H54 (cell line): ENCODE measurements at regions not wholly inside any gene's neighbourhood (a gene's known extent, or its start where the extent isn't known, plus 50 kb on each side); places are given as distances from the start of the nearest gene placed in this dataset.

ENCODE experiments used
- DNase-seq: peaks from one replicate; pipeline ENCODE4 v3.0.0; 2011; ENCODE audit warnings: low spot score, mixed read lengths; ENCODE audit not compliant: insufficient read length
- FAIRE-seq: peaks from 3 replicates; lab custom pipeline; 2011; peaks lifted over from hg19 to GRCh38; lab: Jason Lieb, UNC
- POLR2A ChIP-seq: IDR thresholded peaks from 2 replicates; pipeline ENCODE4 v1.6.1; 2011; ENCODE audit warnings: low read depth, mild to moderate bottlenecking, low read length

DNA sequence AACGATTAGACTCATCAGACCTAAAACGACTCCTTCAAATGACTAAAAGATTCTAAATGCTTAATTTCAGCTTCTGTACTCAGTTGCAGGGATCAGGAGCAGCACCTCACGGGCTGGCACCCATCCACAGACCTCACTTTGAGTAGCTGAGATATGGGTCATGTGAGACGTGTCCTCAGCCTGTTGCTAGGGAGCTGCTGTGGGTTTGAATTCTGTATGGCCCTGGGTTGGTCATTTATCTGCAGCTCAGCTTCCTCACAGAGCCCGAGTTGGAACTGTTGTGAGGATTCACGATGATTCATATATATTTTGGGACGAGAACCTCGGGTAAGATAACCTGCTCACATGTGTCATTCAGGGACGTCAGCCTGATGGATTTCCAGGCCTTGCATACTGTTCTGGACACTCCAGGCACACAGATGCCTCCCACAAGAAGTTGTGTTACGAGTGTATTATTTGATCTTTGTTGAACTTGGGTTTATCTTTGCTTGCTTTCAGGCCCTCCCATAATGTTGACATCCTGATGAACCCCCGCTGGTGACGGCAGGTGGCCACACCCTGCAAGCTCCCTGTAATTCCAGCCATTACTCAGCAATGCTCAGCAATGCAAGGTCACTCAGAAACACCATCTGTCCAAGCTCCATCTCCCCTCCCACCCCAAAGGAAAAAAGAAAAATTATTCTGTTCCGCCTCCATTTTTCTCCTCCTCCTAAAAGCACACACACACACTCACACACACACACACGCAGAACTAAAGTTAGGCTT lies 137.6 kb downstream of the RBFOX3 start:
- DNase-seq (no peak), FAIRE-seq (no peak)
- no peak for TF ChIP-seq POLR2A

DNA sequence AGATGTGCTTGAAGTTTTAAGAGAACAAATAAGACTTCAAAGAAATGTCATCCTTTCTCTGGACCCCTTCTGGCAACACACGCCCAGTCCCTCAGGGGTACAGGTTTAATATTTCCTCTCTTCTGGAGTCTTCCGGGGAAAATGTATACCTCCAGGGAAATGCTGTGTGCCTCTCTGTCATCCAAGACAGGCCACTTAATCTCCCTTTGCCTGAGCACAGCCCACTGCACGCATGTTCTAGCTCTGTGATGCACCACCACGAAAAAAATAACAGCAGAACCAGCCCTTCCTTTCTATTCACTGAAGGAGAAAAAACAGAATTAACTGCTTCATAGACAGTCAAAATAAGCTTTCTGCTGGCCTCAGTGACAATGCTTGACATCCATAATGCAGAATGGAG lies 140.1 kb downstream of the RBFOX3 start:
- TF ChIP-seq POLR2A = no peak

DNA sequence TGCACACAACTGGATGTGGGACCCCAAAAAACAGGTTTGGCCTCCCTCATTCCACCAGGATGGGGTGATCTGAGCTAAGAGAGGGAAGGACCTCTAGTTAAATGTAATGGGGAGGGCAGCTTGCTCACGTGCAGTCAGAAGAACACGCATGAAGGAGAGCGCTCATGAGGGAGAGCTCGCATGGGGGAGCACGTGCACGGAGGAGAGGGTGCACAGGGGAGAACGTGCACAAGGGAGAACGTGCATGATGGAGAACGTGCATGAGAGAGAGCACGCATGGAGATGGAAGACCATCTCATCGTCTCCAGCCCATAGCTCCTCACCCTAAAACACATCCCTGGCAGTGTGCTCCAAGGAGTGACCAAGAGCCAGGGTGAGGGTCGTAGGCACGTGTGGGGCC lies 141.2 kb downstream of the RBFOX3 start:
- DNase-seq (no peak), FAIRE-seq (no peak)
- TF ChIP-seq POLR2A = no peak

More for the DNA sequence above, 140.1 kb downstream of the RBFOX3 start:
- FAIRE-seq (no peak), DNase-seq (no peak)

DNA sequence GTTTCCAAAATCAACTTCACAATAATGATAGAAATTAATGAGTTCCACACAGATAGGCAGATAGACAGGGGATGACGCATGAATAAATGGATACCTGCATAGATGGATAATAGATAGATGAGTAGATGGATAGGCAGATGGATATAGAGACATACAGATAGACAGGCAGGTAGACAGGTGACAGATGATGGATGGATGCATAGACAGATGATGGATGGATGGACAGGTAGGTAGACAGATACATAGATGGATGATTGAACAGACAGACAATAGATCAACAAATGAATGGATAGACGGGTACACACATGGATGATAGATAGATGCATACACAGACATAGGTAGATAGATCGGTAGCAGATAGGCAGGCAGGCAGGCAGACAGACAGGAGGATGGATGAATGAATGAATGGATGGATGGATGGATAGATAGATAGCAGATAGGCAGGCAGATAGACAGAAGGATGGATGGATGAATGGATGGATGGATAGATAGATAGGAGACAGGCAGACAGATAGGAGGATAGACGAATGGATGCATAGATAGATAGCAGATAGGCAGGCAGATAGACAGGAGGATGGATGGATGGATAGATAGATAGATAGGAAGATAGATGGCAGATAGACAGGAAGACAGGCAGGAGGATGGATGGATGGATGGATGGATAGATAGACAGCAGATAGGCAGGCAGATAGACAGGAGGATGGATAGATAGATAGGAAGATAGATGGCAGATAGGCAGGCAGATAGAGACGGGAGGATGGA lies 142.5 kb downstream of the RBFOX3 start:
- no peak for DNase-seq
- TF ChIP-seq POLR2A = no peak
- no peak for FAIRE-seq

DNA sequence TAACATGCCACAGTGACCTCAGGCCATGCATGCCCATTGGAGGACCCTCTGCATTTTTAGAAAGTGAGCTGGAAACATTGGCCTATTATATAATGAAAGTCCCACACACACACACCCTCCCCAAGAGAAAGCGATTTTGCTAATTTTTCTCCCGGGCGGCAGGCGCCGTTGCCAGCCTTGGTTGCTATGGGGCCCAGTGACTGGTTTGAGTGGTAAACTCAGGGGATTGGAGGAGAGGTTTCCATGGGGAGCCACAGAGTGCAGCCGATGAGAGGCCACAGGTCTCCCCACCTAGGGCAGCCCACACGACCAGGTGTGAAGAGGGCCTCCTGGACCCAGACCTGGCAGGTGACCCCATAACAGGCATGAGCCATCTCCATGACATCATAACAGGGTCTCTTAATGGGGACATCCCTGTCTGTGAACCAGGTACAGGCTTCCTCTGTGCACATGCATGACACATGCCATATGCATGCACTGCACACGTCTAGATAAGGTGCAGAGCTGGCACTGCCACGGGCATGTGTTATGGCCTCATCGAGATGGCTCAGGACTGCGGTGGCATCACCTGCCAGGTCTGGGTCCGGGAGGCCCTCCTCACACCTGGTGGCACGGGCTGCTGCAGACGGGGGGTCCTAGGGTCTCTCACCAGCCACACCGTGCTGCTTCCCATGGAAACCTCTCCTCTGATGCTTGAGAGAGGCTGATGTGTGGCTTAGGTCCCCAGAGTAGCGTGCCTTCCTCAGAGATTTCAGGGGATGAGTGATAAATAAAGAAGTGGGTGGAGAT lies 144.1 kb downstream of the RBFOX3 start:
- DNase-seq = no peak
- FAIRE-seq = no peak

DNA sequence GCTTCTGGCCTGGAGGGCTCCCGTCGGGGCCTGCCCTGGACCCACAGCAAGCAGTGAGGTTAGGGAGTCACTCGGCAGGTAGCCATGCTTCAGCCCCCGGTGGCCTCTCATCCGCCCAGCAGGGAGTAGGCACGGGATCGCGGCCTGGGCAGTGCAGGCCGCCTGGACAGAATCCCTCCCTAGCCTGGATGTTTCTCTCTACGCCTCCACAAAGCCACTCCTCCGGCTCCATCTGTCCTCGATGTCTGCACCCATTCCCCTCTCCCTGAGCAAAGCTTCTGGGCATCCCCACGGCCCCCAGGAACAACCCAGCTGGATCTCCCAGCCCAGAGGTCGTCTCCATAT lies 145.2 kb downstream of the RBFOX3 start:
- FAIRE-seq (no peak), DNase-seq (no peak)
- no peak for TF ChIP-seq POLR2A

More for the DNA sequence above, 144.1 kb downstream of the RBFOX3 start:
- no peak for TF ChIP-seq POLR2A

DNA sequence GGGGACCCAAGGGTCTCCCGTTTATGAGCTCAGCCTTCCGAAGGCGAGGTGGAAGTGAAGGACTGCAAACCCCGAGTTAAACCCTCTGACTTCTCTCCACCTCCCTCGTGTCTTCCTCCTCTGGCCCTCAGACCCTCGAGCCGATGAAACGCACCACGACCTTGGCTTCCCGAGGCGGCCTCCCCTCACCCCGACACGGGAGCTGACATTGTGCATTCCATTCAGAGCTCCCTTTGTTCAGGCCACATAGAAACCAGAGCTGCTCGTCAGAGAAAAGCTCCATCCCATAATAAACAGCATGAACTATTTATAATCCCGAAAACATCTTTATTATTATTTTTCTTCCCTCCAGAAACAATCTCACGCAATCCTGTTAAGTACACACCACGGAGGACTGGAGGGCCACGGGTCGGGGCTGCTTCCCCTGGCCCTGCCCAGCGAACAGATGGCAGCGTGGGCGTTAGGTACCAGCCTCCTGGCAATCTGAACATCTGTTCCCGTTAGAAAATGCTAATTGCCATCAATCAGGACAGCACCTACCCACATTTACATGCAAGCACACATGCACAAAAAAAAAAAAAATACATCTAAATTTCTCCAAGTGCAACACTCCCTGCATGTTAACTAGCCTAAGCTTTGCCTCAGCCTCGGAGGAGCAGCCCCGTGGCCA lies 145.7 kb downstream of the RBFOX3 start:
- FAIRE-seq (no peak), DNase-seq (no peak)
- TF ChIP-seq POLR2A = no peak

DNA sequence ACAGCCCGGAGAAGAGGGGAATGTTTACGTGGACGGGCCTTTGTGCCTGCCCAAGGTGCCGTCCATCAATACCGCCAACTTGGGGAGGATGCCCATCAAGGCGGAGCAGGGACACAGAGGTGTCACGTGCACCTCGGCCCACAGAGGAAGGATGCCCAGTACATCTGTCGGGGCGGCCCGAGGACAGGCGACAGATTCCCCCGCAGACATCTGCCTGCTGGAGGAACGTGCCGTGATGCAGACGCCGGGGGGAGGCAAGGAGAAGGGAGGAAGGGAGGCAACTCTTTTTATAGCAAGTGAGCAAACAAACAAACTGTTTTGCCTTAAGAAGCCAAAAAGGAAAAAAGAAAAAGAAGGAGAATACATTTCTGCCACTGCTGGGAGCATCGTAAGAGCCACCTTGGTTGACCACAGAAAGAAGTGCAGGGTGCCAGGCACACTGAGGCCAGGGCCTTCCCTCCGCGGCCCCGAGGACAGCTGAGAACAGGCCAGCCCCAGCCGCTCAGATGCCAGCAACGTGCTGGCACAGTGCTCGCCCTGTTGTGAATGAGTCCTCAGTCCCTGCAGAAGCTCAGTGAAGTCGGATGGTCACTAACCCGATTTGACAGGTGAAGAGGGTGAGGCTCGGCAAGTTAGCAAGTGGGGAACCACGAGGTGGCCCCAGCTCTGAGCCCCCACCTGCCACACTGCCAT lies 146.4 kb downstream of the RBFOX3 start:
- FAIRE-seq (no peak), DNase-seq (no peak)
- TF ChIP-seq POLR2A = no peak

DNA sequence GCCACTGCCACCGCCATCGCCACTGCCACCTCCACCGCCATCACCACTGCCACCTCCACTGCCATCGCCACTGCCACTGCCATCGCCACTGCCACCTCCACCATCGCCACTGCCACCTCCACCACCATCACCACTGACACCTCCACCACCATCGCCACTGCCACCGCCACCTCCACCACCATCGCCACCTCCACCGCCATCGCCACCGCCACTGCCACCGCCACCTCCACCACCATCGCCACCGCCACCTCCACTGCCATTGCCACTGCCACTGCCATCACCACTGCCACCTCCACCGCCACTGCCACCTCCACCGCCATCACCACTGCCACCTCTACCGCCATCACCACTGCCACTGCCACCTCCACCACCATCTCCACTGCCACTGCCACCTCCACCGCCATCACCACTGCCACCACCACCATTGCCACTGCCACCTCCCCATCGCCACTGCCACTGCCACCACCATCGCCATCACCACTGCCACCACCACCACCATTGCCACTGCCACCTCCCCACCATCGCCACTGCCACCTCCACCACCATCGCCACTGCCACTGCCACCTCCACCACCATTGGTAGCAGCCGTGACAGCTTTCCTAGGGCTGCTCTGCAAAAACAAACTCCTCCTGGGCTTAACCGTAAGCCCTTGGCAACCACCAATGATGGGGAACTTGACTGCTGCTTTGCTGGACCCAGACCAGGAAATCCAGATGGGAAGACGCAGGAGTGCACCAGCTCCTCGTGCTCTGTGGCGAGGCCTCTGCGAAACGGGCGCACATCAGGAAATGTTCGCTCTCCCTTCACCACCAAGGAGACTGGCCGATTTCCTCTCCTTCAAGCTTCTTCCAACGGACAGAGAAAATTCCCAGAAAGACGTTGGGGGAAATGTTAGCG lies 147.2 kb downstream of the RBFOX3 start:
- DNase-seq (no peak), FAIRE-seq (no peak)
- no peak for TF ChIP-seq POLR2A

DNA sequence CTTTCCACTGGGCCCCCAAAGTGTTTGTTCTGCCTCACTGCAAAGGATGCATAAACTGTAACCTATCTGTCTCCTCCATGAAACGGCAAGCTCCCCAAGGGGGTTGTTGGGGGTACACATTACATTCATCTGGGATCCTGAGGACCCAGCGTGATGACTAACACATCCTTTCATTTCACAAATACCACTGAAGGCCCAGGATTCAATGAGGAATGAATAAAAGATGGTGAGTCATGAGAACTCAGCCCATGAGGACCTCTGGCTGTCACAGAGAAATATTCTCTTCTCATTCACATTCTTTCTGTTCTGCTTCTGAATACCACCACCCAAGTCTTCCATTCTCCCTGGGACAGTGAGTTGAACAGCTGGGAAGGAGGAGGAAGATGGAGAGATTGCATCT lies 149.8 kb downstream of the RBFOX3 start:
- no peak for FAIRE-seq
- TF ChIP-seq POLR2A = no peak
- DNase-seq = peak; percentile 30

DNA sequence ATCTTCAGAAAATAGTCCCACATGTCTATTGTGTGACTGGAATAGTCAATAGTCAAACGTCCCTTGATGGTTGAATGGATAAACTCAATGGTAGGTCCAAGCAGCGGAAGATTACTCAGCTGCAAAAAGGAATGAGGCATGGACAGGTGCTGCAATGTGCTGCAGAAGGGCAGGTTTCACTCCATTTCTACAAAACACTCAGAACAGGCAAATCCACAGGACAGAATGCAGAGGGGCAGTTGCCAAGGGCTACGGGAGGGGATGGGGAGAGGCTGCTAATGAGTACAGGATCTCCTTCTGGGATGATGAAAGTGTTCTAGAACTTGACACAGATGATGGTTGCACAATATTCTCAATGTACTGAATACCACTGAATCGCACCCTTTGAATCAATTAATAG lies 151.0 kb downstream of the RBFOX3 start:
- DNase-seq (no peak), FAIRE-seq (no peak)
- no peak for TF ChIP-seq POLR2A

DNA sequence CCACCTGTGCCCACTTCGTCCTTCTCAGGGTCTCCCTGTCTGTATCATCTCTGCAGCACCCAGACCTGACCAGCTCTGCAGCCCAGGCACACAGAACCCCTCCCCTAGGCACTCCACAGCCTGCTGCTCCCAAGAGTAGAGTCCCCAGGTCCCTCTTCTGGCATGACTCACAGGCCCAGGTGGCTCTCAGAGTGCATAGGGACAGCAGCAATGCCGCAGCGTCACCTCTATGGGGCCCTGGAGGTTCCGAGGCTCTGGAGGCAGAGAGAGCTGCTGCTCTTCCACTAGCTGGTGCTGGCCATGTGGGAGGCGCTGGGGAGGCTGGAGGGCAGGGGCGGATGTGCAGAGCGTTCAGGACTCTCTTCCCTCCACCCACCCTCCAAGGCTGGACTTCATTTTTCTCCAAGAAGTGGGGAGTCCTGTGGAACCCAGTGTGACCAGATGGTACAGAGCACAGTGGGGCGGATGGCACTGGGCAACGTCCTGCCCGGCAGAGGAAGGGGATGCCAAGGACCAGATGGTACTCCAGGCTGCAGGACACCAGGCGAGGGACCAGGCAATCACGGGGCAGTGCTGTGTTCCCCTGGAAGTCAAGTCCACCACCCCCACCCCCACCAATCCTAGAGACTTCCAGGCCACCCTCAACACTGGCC lies 151.7 kb downstream of the RBFOX3 start:
- FAIRE-seq (no peak), DNase-seq (no peak)
- no peak for TF ChIP-seq POLR2A
